Fibroblast of lung (primary cell): ENCODE measurements at regions not wholly inside any gene's neighbourhood (a gene's known extent, or its start where the extent isn't known, plus 50 kb on each side); places are given as distances from the start of the nearest gene placed in this dataset.

Experiments used
- DNase-seq, 2 donors: peaks; one replicate each; pipeline versions ENCODE4 v3.0.0 to v3.0.0-alpha.2; 2010; ENCODE audit warnings: low read depth in 2 of 2
- H2AFZ ChIP-seq: 2 replicates; pipeline ENCODE4 v1.5.1; 2012; ENCODE audit warnings: low read length, control low read depth, inconsistent platforms
- H3K27ac ChIP-seq: 2 replicates; pipeline ENCODE4 v1.5.1; 2011; ENCODE audit warnings: low read length, control low read depth; ENCODE audit not compliant: insufficient read depth
- H3K27me3 ChIP-seq: 2 replicates; pipeline ENCODE4 v1.5.1; 2011; ENCODE audit warnings: mild to moderate bottlenecking, low read length; ENCODE audit not compliant: control insufficient read depth, insufficient read depth
- H3K36me3 ChIP-seq: 2 replicates; pipeline ENCODE4 v1.5.1; 2011; ENCODE audit warnings: low read length; ENCODE audit not compliant: control insufficient read depth, insufficient read depth
- H3K4me1 ChIP-seq: 2 replicates; pipeline ENCODE4 v1.5.1; 2011; ENCODE audit warnings: low read length; ENCODE audit not compliant: control insufficient read depth, insufficient read depth; ENCODE audit errors: extremely low read depth
- H3K4me2 ChIP-seq: 2 replicates; pipeline ENCODE4 v1.5.1; 2011; ENCODE audit warnings: low read length, control low read depth; ENCODE audit not compliant: insufficient read depth; ENCODE audit errors: extremely low read depth
- H3K4me3 ChIP-seq, 4 experiments: fragments of 200-600 bp in 1 of 4; sonication (generic) in 1 of 4; replicated peaks in 1 of 4; 2 replicates each; pipeline ENCODE4 v1.5.1; 2011 to 2016; ENCODE audit warnings: low read length in 4 of 4, low read depth in 3 of 4, mild to moderate bottlenecking in 3 of 4, control low read depth in 2 of 4, inconsistent platforms in 1 of 4, mixed read lengths in 1 of 4; ENCODE audit not compliant: insufficient read depth in 1 of 4; ENCODE audit errors: control extremely low read depth in 1 of 4
- H3K79me2 ChIP-seq: 2 replicates; pipeline ENCODE4 v1.5.1; 2012; ENCODE audit warnings: mild to moderate bottlenecking, low read length, inconsistent platforms; ENCODE audit not compliant: control insufficient read depth, insufficient read depth
- H3K9ac ChIP-seq: 2 replicates; pipeline ENCODE4 v1.5.1; 2011; ENCODE audit warnings: mild to moderate bottlenecking, low read length, control low read depth; ENCODE audit not compliant: insufficient read depth
- H3K9me3 ChIP-seq: 2 replicates; pipeline ENCODE4 v1.5.1; 2012; ENCODE audit warnings: low read depth, low read length; ENCODE audit not compliant: control insufficient read depth, insufficient read depth
- H4K20me1 ChIP-seq: 2 replicates; pipeline ENCODE4 v1.5.1; 2011; ENCODE audit warnings: low read length; ENCODE audit not compliant: control insufficient read depth, insufficient read depth; ENCODE audit errors: extremely low read depth
- EZH2 ChIP-seq: IDR thresholded peaks from 2 replicates; pipeline ENCODE4 v1.5.1; 2012; ENCODE audit warnings: low read length, control low read depth, mild to moderate bottlenecking; ENCODE audit errors: missing control alignments
- TF ChIP-seq, protein P1 (sequence below), 2 donors: IDR thresholded peaks in 1 of 2; conservative IDR thresholded peaks in 1 of 2; 1 replicate in 1 of 2; 2 replicates in 1 of 2; pipeline ENCODE4 v1.5.1; 2011 to 2012; ENCODE audit warnings: low read length in 2 of 2, control low read depth in 1 of 2, inconsistent platforms in 1 of 2, low read depth in 1 of 2, mild to moderate bottlenecking in 1 of 2

DNA sequence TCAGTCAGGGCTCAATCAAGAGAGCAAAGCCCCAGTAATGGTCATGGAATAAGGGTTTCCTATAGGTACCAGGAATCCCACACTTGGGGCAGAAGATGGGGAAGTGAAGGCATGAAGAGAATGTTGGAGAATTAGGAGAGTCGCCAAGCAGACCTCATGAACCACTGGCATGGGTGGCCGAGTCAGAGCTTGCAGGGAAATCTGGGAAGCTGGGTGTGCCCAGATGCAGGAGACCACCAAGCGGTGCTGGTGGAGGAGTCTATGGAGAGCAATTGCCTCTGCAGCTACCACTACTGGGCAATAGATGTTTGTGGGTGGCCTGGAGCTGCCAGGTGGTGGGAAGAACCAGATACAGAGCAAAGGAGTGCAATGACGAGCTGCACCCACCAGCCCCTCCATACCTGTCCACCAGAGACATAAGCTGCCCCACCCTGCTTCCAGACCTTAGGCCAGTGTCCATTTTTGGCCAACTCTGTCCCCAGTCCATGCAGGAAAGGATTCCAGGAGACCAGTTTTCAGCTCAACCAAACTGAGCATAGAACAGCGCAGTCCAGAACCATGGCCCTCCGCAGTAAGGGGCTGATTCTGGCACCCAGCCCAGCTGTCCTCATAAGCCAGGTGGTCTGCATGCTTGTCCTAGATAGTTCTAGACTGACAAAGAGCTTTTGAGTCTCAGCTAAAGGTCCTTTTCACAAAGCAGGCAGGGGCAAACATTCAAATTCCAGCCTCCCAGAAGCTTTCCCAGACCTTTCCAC, 323.9 kb downstream of the GADD45G start:
- H3K27me3 ChIP-seq = peaks cover 3% of the 10 kb centered on the region
- no peak overlapping the region for H3K27ac ChIP-seq
- no peak overlapping the region for H3K4me2 ChIP-seq
- no peaks in the 10 kb centered on the region for H3K9me3 ChIP-seq
- no peak overlapping the region for H2AFZ ChIP-seq
- no peaks in the 10 kb centered on the region for H3K79me2 ChIP-seq
- H3K4me3 ChIP-seq = no peak overlapping the region
- H3K36me3 ChIP-seq = no peaks in the 10 kb centered on the region
- no peak for TF ChIP-seq EZH2
- TF ChIP-seq, protein P1, sequence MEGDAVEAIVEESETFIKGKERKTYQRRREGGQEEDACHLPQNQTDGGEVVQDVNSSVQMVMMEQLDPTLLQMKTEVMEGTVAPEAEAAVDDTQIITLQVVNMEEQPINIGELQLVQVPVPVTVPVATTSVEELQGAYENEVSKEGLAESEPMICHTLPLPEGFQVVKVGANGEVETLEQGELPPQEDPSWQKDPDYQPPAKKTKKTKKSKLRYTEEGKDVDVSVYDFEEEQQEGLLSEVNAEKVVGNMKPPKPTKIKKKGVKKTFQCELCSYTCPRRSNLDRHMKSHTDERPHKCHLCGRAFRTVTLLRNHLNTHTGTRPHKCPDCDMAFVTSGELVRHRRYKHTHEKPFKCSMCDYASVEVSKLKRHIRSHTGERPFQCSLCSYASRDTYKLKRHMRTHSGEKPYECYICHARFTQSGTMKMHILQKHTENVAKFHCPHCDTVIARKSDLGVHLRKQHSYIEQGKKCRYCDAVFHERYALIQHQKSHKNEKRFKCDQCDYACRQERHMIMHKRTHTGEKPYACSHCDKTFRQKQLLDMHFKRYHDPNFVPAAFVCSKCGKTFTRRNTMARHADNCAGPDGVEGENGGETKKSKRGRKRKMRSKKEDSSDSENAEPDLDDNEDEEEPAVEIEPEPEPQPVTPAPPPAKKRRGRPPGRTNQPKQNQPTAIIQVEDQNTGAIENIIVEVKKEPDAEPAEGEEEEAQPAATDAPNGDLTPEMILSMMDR (conservative IDR thresholded peaks at IDR 0.05 in 1 of 2, IDR thresholded peaks at IDR 0.05 in 1 of 2; ENCODE audit: low read depth in 1 of 2, low read length in 2 of 2) = no peak
- no peaks in the 10 kb centered on the region for H4K20me1 ChIP-seq
- H3K9ac ChIP-seq = no peak overlapping the region
- H3K4me1 ChIP-seq = peaks cover 4% of the 10 kb centered on the region
- no peak for DNase-seq

DNA sequence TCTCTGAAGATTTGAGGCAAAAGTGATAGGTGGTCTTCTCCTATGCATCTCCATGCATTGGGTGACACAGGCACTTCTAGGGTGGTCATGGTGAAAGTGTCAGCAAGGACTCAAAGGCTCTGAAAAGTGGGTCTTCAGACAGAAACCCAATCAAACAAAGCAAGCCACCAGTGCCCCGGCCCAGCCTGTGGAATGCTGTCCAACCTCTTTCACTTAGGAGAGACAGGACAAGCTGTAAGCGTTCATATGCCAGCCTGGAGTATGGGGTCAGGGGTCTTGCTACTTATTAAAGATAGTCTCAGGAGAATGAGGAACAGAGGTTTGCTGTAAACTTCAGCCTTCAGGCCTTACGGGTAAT, 324.5 kb downstream of the GADD45G start:
- H3K27me3 ChIP-seq = peaks cover 3% of the 10 kb centered on the region
- no peak for DNase-seq
- no peaks in the 10 kb centered on the region for H3K79me2 ChIP-seq
- no peak overlapping the region for H3K4me3 ChIP-seq
- H3K4me2 ChIP-seq = no peak overlapping the region
- H2AFZ ChIP-seq = no peak overlapping the region
- no peak overlapping the region for H3K27ac ChIP-seq
- no peaks in the 10 kb centered on the region for H3K9me3 ChIP-seq
- TF ChIP-seq EZH2 = no peak
- TF ChIP-seq, protein P1 (conservative IDR thresholded peaks at IDR 0.05 in 1 of 2, IDR thresholded peaks at IDR 0.05 in 1 of 2; ENCODE audit: low read depth in 1 of 2, low read length in 2 of 2) = no peak
- no peaks in the 10 kb centered on the region for H4K20me1 ChIP-seq
- no peaks in the 10 kb centered on the region for H3K36me3 ChIP-seq
- no peak overlapping the region for H3K9ac ChIP-seq
- H3K4me1 ChIP-seq = peaks cover 4% of the 10 kb centered on the region

DNA sequence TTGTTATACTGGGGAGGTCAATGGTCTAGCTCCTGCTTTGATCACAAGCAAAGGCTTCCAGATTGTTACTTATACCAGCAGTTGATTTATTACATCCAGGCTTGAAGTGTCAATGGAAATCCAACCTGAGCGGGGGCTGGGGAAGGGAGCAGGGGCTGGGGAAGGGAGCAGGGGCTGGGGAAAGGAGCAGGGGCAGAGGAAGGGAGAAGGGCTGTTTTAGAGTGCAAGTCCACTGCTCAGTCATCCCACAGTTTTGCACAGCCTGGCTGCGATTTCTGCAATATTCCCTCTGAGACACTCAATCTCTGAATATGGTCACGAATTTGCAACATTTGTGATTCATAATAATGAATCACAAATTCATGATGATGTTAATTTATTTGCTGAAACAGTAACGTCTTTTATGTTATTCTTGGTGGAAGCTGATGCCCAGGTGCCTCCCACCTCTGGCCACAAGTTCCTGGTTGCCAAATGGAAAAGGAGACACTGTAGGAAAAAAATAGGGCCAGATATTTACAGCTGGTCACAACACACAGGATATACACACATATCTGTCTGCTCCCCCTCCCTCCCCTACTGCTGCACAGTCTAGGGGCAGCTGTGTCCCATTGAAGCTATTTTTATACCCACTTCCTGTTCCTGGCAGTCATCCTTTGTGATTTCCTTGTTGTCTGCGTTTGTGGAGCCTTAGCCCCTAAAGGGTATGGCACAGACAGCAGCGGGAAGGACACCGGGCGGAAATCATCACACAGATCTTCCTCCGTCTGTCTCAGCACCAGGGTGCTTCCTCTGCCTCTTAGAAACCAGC, 325.1 kb downstream of the GADD45G start:
- H3K9ac ChIP-seq = no peak overlapping the region
- H3K4me3 ChIP-seq = no peak overlapping the region

More for the DNA sequence above, 325.1 kb downstream of the GADD45G start:
- H2AFZ ChIP-seq = peak overlapping the region; percentile 21
- H3K27me3 ChIP-seq = peaks cover 3% of the 10 kb centered on the region
- no peaks in the 10 kb centered on the region for H3K36me3 ChIP-seq
- H3K27ac ChIP-seq = no peak overlapping the region
- peaks cover 4% of the 10 kb centered on the region for H3K4me1 ChIP-seq
- H3K79me2 ChIP-seq = no peaks in the 10 kb centered on the region
- no peaks in the 10 kb centered on the region for H3K9me3 ChIP-seq
- no peaks in the 10 kb centered on the region for H4K20me1 ChIP-seq
- H3K4me2 ChIP-seq = peak overlapping the region; percentile 38
- DNase-seq = peak; percentile 33 to 71
- TF ChIP-seq, protein P1 (conservative IDR thresholded peaks at IDR 0.05 in 1 of 2, IDR thresholded peaks at IDR 0.05 in 1 of 2; ENCODE audit: low read depth in 1 of 2, low read length in 2 of 2) = no peak
- no peak for TF ChIP-seq EZH2
